Upper lobe of left lung (tissue), 6 donors: ENCODE measurements at regions not wholly inside any gene's neighbourhood (a gene's known extent, or its start where the extent isn't known, plus 50 kb on each side); places are given as distances from the start of the nearest gene placed in this dataset.

Experiments
- ATAC-seq, 2 donors: fragments of 200-7000 bp; cut with Tn5 transposase; one replicate each; pipeline ENCODE4 v1.9.1; 2022; ENCODE audit warnings: mild to moderate bottlenecking in 2 of 2, moderate library complexity in 2 of 2; ENCODE audit not compliant: low FRiP score in 2 of 2
- DNase-seq, 2 donors: peaks; one replicate each; pipeline ENCODE4 v3.0.0-alpha.2; 2019 to 2020
- H3K27ac ChIP-seq, 4 donors: fragments of 200-600 bp; sonication (generic); one replicate each; pipeline ENCODE4 v1.5.1; 2016 to 2019
- H3K27me3 ChIP-seq, 4 donors: fragments of 200-600 bp; sonication (generic); one replicate each; pipeline ENCODE4 v1.5.1; 2017 to 2019
- H3K36me3 ChIP-seq, 4 donors: fragments of 200-600 bp; sonication (generic); one replicate each; pipeline ENCODE4 v1.5.1; 2016 to 2019
- H3K4me1 ChIP-seq, 4 donors: fragments of 200-600 bp; sonication (generic); one replicate each; pipeline ENCODE4 v1.5.1; 2018 to 2019
- H3K4me3 ChIP-seq, 4 donors: fragments of 200-600 bp; sonication (generic); one replicate each; pipeline ENCODE4 v1.5.1; 2017 to 2019; ENCODE audit warnings: mild to moderate bottlenecking in 2 of 4, moderate library complexity in 1 of 4
- H3K9me3 ChIP-seq, 4 donors: fragments of 200-600 bp; sonication (generic); one replicate each; pipeline ENCODE4 v1.5.1; 2018 to 2019
- EP300 ChIP-seq, 4 donors: sonication (generic); formaldehyde crosslinking; IDR thresholded peaks; one replicate each; pipeline ENCODE4 v1.5.1; 2017; ENCODE audit warnings: antibody characterized with exemption in 4 of 4, control low read depth in 2 of 4
- POLR2A ChIP-seq, 4 donors: fragments of 450-650 bp; IDR thresholded peaks; one replicate each; pipeline ENCODE4 v1.5.1; 2016 to 2017; ENCODE audit warnings: antibody characterized with exemption in 4 of 4, mild to moderate bottlenecking in 2 of 4
- POLR2AphosphoS5 ChIP-seq, 2 donors: sonication (generic); formaldehyde crosslinking; IDR thresholded peaks; one replicate each; pipeline ENCODE4 v1.5.1; 2017; ENCODE audit warnings: antibody characterized with exemption in 2 of 2
- WGBS, 2 donors: methylation state at CpG; one replicate each; pipeline ENCODE4 v1.1.5; 2017 to 2018; 5-methylcytosine and 5-hydroxymethylcytosine counted together
- TF ChIP-seq, protein P1 (sequence below), 6 experiments: fragments of 450-650 bp in 4 of 6; fragments of 200-600 bp in 2 of 6; sonication (generic) in 2 of 6; IDR thresholded peaks; one replicate each; pipeline ENCODE4 v1.5.1; 2016 to 2019; ENCODE audit warnings: antibody characterized with exemption in 6 of 6
- donor health status: DM: no; HTN: no; CAD: no; lungs with moderate emphysema.
- donor health status: DM: no; HTN: yes; CAD: no; lungs with severe emphysema.

DNA sequence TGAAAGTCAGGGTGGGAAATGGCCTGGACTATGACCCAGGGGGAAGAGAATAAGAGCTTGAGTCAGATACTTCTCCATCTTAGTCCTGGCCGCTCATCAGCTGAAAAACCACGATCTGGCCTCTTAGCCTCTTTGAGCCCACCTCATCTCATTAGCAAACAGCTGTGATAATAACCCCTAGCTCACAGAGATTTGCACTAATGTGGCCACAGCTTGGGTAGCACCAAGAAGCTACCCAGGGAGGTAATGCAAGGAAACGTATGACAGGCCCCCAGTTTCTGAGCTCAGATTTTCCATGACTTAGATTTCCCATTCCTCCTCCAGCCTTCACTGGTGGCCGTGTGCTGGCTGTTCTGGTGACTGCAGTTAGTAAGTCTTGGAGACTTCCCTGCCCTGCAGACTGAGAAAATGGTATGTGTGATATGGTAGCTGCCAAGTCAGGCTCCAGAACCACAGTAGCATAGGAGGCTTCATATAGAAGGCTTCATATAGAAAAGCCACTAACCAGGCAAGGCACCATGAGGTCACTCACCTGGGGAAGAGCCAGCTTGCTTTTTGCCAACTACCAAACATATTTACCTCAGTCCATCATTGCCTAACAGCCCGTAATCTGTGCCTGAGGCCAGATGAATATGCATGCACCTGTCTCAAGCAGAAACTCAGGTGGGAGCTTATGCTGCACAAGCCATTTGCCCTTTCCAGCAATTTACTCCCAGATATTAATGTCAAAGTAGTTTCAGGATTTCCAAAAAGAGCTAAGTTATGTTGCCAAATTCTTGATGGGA, 51.4 kb upstream of the GABRE start:
- H3K4me3 ChIP-seq: no peak overlapping the region
- 63% methylated on average over 5 of the region's 5 CpGs; no CpG with 5 or more reads in 1 of the 2 donors for WGBS, 2 donors
- H3K36me3 ChIP-seq: no peaks in the 10 kb centered on the region
- H3K27ac ChIP-seq: no peak overlapping the region
- ATAC-seq (no peak), DNase-seq (no peak)
- TF ChIP-seq, protein P1, sequence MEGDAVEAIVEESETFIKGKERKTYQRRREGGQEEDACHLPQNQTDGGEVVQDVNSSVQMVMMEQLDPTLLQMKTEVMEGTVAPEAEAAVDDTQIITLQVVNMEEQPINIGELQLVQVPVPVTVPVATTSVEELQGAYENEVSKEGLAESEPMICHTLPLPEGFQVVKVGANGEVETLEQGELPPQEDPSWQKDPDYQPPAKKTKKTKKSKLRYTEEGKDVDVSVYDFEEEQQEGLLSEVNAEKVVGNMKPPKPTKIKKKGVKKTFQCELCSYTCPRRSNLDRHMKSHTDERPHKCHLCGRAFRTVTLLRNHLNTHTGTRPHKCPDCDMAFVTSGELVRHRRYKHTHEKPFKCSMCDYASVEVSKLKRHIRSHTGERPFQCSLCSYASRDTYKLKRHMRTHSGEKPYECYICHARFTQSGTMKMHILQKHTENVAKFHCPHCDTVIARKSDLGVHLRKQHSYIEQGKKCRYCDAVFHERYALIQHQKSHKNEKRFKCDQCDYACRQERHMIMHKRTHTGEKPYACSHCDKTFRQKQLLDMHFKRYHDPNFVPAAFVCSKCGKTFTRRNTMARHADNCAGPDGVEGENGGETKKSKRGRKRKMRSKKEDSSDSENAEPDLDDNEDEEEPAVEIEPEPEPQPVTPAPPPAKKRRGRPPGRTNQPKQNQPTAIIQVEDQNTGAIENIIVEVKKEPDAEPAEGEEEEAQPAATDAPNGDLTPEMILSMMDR (IDR thresholded peaks at IDR 0.05): no peak
- TF ChIP-seq EP300 (IDR thresholded peaks at IDR 0.05) (no peak), POLR2A (IDR thresholded peaks at IDR 0.05) (no peak), POLR2AphosphoS5 (IDR thresholded peaks at IDR 0.05) (no peak)
- H3K9me3 ChIP-seq: no peaks in the 10 kb centered on the region
- H3K27me3 ChIP-seq: no peaks in the 10 kb centered on the region
- no peaks in the 10 kb centered on the region for H3K4me1 ChIP-seq

DNA sequence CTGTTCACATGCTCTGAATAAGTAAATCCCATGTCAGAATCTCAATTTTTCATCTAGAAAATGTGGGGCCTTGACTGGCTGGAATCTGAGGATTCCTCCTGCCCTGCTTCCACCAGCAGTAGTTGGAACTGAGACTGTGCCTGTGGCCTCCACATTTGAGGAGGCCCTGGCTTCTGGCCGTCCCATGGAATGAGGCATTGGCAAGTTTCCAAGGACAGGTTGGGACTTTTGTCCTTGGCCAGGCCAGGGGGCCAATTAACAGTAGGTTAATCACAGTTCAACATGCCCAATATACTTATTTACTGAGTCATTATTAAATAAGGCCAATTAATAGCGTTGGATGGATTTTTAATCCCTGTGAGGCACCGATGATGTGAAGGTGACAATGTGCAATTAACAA, 50.2 kb upstream of the GABRE start:
- 79 to 95% methylated on average over 2 to 3 of the region's 3 CpGs for WGBS, 2 donors
- Histone ChIP-seq H3K9me3 (no peaks in the 10 kb centered on the region), H3K27me3 (no peaks in the 10 kb centered on the region), H3K27ac (no peak overlapping the region), H3K4me1 (no peaks in the 10 kb centered on the region), H3K4me3 (no peak overlapping the region), H3K36me3 (no peaks in the 10 kb centered on the region)
- ATAC-seq: no peak
- no peak for DNase-seq
- no peak for TF ChIP-seq EP300 (IDR thresholded peaks at IDR 0.05)
- TF ChIP-seq, protein P1 (IDR thresholded peaks at IDR 0.05): no peak
